GM12872 (cell line): ENCODE measurements at regions not wholly inside any gene's neighbourhood (a gene's known extent, or its start where the extent isn't known, plus 50 kb on each side); places are given as distances from the start of the nearest gene placed in this dataset.

Experiments used
- TF ChIP-seq, protein P1 (sequence below): IDR thresholded peaks from 3 replicates; pipeline ENCODE4 v1.5.1; 2011; ENCODE audit warnings: low read depth, mild to moderate bottlenecking, low read length, moderate library complexity; ENCODE audit not compliant: insufficient read depth

DNA sequence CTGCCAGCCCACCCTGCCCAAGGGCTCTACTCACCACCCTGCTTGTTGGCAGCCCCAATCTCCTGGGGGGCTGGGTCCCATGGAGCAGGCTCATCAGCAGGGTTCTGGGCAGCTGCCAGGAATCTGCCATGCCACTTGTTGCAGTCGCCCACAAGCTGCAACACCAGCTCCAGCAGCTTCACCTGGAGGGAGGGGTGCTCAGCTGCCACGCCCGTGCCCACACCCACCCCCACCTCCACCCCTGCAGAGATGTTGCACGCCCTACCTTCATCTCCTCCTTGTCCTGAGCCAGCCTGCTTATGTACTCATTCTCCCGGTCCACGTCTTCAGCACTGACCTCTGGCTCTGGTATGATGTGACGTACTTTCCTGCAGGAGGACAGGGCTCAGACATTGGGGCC is 77.9 kb upstream of the C2CD4B start:
- TF ChIP-seq, protein P1, sequence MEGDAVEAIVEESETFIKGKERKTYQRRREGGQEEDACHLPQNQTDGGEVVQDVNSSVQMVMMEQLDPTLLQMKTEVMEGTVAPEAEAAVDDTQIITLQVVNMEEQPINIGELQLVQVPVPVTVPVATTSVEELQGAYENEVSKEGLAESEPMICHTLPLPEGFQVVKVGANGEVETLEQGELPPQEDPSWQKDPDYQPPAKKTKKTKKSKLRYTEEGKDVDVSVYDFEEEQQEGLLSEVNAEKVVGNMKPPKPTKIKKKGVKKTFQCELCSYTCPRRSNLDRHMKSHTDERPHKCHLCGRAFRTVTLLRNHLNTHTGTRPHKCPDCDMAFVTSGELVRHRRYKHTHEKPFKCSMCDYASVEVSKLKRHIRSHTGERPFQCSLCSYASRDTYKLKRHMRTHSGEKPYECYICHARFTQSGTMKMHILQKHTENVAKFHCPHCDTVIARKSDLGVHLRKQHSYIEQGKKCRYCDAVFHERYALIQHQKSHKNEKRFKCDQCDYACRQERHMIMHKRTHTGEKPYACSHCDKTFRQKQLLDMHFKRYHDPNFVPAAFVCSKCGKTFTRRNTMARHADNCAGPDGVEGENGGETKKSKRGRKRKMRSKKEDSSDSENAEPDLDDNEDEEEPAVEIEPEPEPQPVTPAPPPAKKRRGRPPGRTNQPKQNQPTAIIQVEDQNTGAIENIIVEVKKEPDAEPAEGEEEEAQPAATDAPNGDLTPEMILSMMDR, result no peak

GRCh38 chr15:62244762-62245161 is 79.7 kb upstream of the C2CD4B start:
- TF ChIP-seq, protein P1, result no peak

- TF ChIP-seq, protein P1, result no peak
These were observed 83.3 kb upstream of the C2CD4B start for GRCh38 chr15:62248277-62248984.

GRCh38 chr15:62249501-62249900 is 84.4 kb upstream of the C2CD4B start:
- TF ChIP-seq, protein P1, result no peak

GRCh38 chr15:62250186-62250585 is 85.1 kb upstream of the C2CD4B start:
- TF ChIP-seq, protein P1, result no peak

- TF ChIP-seq, protein P1, result no peak
These were observed 85.9 kb upstream of the C2CD4B start for GRCh38 chr15:62250978-62251377.

DNA sequence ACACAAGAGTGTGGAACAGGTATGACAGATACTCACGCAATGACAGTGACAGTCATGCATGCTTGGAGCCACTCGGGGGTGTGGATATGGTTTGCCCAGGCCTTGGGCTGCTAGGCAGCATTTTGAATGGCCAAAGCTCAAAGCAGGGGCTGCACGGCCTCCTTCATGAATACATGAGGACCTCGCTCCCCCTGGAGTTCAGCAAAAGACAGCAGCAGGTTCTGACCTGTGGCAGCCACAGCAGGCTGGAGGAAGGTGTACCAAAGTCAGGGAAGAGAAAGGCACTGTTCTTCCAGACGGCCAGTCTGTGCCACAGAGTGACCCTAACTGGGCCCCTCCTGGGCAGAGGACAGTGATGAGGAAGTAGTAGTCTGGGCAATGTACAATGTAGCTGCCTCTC is 88.2 kb upstream of the C2CD4B start:
- TF ChIP-seq, protein P1, result no peak
